Suppressor macrophage treated with lipopolysaccharide for 4 hours (primary cell): ENCODE measurements at regions not wholly inside any gene's neighbourhood (a gene's known extent, or its start where the extent isn't known, plus 50 kb on each side); places are given as distances from the start of the nearest gene placed in this dataset.

ENCODE experiments used
- DNase-seq: peaks from one replicate; pipeline ENCODE4 v3.0.0-alpha.2; 2020

GRCh38 chr12:126483145-126484068 is 1418.2 kb downstream of the AACS start:
- no peak for DNase-seq

GRCh38 chr12:126487431-126487980 is 1422.3 kb downstream of the AACS start:
- DNase-seq: no peak

GRCh38 chr12:126488806-126489205 is 1423.6 kb downstream of the AACS start:
- DNase-seq: no peak

GRCh38 chr12:126492181-126492580 is 1426.9 kb downstream of the AACS start:
- DNase-seq: no peak

- DNase-seq: no peak
These were observed 1428.3 kb downstream of the AACS start for GRCh38 chr12:126493366-126494108.

- DNase-seq: no peak
These were observed 1431.0 kb downstream of the AACS start for GRCh38 chr12:126496201-126496600.

GRCh38 chr12:126506426-126507182 is 1441.4 kb downstream of the AACS start:
- DNase-seq: no peak

- no peak for DNase-seq
These were observed 1442.0 kb downstream of the AACS start for GRCh38 chr12:126507231-126507630.

GRCh38 chr12:126509572-126509971 is 1444.3 kb downstream of the AACS start:
- no peak for DNase-seq

GRCh38 chr12:126510630-126511029 is 1445.4 kb downstream of the AACS start:
- DNase-seq: no peak

GRCh38 chr12:126512916-126513913 is 1448.0 kb downstream of the AACS start:
- no peak for DNase-seq

- no peak for DNase-seq
These were observed 1453.5 kb downstream of the AACS start for GRCh38 chr12:126518596-126519200.

GRCh38 chr12:126519833-126520232 is 1454.6 kb downstream of the AACS start:
- DNase-seq: no peak

GRCh38 chr12:126523891-126524290 is 1458.7 kb downstream of the AACS start:
- no peak for DNase-seq

GRCh38 chr12:126534495-126534894 is 1469.3 kb downstream of the AACS start:
- no peak for DNase-seq

- no peak for DNase-seq
These were observed 1469.7 kb downstream of the AACS start for GRCh38 chr12:126534942-126535341.

- DNase-seq: no peak
These were observed 1470.7 kb downstream of the AACS start for GRCh38 chr12:126535971-126536370.

GRCh38 chr12:126537961-126538530 is 1472.8 kb downstream of the AACS start:
- DNase-seq: no peak

- DNase-seq: no peak
These were observed 1473.7 kb downstream of the AACS start for GRCh38 chr12:126538888-126539287.

- no peak for DNase-seq
These were observed 1480.2 kb downstream of the AACS start for GRCh38 chr12:126545411-126545810.

GRCh38 chr12:126547905-126548304 is 1482.7 kb downstream of the AACS start:
- no peak for DNase-seq
